ENCODE measurements at regions not wholly inside any gene's neighbourhood (a gene's known extent, or its start where the extent isn't known, plus 50 kb on each side); places are given as distances from the start of the nearest gene placed in this dataset.
"Not testable (repeated sequence)": the region's sequence is repeated elsewhere in the genome, so short reads cannot be mapped to it uniquely, and the experiment has no call there.

GRCh38 chr12:34220079-34220478 lies 197.8 kb downstream of the ALG10 start:
- not testable (repeated sequence) for TF ChIP-seq CTCF, POLR2A (IDR thresholded peaks at IDR 0.05)

Measured in body of pancreas (tissue), 4 donors.